Stimulated activated CD4-positive, alpha-beta T cell treated with anti-CD3 and anti-CD28 coated beads, Interleukin-4, amount 100 ng/mL, for 4 hours (primary cell): ENCODE measurements at regions not wholly inside any gene's neighbourhood (a gene's known extent, or its start where the extent isn't known, plus 50 kb on each side); places are given as distances from the start of the nearest gene placed in this dataset.
"Not testable (repeated sequence)": the region's sequence is repeated elsewhere in the genome, so short reads cannot be mapped to it uniquely, and the experiment has no call there.

ENCODE experiments used
- DNase-seq, 2 experiments: peaks; one replicate each; pipeline ENCODE4 v3.0.0-alpha.2; 2020

DNA sequence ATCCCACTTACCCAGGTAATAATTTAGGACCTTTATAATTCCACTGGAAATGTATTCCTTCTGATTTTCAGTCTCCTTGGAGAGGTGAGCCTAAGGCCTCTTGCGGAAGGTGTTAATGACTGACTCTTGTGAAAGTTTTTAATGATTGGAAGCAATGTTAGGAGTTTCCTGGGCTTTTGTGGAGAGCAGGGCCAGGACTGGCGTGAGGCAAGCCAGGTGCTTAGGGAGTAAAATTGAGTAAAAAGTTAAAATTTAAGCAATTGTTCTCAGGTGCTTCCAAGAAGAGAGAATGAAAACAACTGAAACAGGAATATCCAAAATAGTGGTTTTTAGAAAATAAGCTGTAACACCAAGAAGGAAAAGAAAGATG is 130.6 kb upstream of the TGFBR2 start:
- DNase-seq = no peak

- no peak for DNase-seq
Observed at GRCh38 chr3:30476368-30477084, 129.9 kb upstream of the TGFBR2 start.

DNA sequence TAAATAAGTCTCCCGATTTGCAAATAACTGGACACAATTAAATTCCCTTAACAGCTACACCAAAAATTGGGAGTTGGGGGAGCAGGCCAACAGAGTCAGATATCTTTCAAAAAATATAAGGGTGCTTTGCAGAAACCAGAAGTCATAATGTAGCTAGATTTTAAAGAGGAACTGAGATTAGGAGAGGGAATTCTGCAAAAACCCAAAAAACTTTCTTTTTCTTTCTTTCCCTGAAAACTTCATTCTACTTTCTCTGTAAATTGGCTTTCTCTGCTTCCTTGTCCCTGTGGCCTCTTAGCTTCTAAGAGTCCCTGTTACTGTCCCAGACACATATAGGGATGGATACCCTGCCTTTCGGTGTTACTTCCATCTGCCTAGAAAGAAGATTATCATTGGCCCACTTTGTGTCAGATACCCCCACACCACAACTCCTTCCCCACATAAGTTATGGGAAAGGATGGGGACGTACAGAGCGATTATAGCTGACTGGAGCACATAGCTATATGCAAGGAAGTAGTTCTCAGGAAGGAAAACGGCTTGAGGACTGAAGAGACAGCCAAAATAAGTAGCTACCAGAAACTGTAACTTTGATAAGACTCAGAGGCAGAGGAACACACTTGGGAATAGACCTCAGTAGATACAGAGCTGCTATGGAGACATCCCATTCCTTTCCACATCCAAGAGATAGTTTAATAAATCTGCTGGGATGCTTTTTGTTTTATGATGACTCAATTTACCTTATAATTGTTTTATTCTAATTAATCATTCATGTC is 129.1 kb upstream of the TGFBR2 start:
- DNase-seq = no peak

GRCh38 chr3:30479737-30480136 is 126.7 kb upstream of the TGFBR2 start:
- DNase-seq = not testable (repeated sequence)

DNA sequence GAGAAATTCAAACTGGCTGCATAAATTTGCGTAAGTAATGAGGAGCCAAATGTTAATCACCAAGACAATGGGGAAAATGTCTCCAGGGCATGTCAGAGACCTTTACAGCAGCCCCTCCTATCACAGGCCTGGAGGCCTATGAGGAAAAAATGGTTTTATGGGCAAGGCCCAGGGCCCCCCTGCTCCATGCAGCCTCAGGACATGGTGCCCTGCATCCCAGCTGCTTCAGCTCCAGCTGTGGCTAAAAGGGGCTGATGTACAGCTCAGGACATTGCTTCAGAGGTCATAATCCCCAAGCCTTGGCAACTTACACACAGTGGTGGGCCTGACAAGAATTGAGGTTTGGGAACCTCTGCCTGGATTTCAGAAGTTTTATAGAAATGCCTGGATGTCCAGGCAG is 126.2 kb upstream of the TGFBR2 start:
- DNase-seq = not testable (repeated sequence)

- no peak for DNase-seq
Observed at GRCh38 chr3:30480587-30480986, 125.8 kb upstream of the TGFBR2 start.

DNA sequence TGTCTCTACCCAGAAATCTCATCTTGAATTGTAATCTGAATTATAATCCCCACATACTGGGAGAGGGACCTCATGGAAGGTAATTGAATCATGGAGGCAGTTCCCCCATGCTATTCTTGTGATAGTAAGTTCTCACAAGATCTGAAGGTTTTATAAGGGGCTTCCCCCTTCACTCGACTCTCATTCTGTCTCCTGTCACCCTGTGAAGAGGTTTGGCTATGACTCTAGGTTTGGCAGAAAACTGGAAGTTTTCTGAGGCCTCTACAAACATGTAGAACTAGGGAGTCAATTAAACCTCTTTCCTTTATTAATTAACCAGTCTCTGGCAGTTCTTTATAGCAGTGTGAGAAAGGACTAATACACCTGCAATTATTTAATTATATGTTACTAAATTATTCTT is 125.2 kb upstream of the TGFBR2 start:
- no peak for DNase-seq

GRCh38 chr3:30484229-30484628 is 122.2 kb upstream of the TGFBR2 start:
- not testable (repeated sequence) for DNase-seq

- DNase-seq = no peak
Observed at GRCh38 chr3:30486368-30486767, 120.0 kb upstream of the TGFBR2 start.

- no peak for DNase-seq
Observed at GRCh38 chr3:30488070-30488756, 118.2 kb upstream of the TGFBR2 start.

DNA sequence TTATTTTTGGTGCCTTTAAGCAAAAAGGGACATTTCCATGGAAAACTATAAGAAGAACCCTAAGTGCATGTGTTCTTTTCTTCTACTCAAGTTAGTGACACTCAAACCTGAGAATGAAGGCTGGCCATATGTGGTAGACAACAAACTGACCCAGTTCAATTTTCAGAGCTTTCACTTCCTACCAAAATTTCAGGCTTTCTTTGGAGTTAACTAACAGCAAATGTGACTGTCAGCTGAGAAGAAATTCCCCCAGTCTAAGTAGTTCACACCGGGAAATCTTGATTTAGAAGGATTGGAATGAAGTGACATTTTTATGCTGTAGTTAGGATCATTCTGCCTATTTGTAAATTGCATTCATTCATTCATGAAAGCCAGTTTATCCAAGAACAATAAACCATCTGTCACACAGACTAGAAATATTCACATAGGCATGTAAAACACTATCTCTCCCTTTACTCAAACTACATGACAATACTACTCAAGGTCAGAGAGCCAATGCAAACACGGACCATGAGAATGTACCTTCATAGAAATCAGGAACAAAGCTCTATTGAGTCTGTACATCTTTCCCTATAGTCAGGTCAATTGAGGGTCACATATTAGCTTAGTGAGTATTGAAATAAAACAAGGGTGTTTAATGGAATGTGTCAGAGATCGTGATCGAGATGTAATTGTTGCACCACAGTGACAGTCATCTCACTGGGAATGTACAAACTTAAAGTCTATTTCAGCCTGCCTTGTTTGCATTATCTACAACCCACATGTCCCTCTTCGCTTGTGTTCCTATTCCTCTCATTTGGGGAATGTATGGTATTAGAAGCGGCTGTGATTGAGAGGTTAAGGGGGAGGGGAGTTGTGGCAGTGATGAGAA is 113.8 kb upstream of the TGFBR2 start:
- no peak for DNase-seq

- DNase-seq = no peak
Observed at GRCh38 chr3:30493911-30494311, 112.5 kb upstream of the TGFBR2 start.

- no peak for DNase-seq
Observed at GRCh38 chr3:30495172-30496065, 111.0 kb upstream of the TGFBR2 start.

- DNase-seq = no peak
Observed at GRCh38 chr3:30496066-30496966, 110.1 kb upstream of the TGFBR2 start.

DNA sequence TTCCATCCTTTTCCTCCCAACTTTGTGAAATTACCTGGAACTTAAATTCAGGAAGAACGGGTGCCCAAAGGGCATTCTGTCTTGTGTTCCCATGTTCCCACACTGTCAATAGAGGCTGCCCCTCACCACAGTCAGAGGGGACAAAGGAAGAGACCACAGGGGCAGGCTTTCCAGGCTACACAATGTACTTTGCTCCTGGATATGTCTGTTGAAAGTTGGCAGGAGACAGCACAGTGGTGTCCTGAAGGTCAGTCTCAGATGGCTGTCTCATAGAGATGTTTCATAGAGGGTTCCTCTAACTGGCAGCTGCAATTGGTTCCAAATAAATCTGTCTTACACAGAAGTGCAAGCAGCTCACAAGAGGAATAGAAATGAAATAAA is 107.8 kb upstream of the TGFBR2 start:
- no peak for DNase-seq

DNA sequence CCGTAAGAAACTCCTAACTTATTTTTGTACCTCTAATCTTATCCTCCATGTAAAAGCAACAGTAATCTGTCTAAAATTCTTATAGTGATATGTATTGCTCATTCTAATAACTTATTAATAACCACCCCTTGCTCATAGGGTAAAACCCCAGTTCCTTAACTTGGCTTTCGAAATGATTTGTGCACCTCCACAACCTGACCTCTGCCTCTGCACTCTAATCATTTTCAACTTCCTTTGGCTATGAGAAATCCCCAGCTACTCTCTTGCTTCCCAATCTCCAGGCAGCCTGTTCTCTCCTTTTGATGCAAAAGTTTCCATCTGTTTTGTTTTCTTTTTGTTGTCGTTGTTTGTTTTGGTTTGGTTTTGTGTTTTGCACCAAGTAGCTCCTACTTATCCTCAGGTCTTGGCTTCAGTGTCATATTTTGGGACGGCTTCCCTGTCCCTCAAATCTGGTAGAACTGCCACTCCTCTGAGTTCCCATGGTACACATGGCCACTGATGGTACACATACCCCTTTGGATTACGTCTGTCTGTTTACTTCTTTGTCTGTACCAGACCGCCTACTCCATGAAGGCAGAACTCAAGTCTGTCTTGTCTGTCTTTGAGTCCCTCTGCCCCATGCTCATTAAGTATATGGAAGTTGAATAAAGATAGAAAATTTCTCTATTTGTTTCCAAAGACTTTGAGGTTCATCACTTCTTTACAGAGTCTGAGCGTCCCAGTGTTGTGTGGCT is 105.6 kb upstream of the TGFBR2 start:
- no peak for DNase-seq

- no peak for DNase-seq
Observed at GRCh38 chr3:30501526-30501925, 104.9 kb upstream of the TGFBR2 start.

- DNase-seq = no peak
Observed at GRCh38 chr3:30502051-30502741, 104.2 kb upstream of the TGFBR2 start.

DNA sequence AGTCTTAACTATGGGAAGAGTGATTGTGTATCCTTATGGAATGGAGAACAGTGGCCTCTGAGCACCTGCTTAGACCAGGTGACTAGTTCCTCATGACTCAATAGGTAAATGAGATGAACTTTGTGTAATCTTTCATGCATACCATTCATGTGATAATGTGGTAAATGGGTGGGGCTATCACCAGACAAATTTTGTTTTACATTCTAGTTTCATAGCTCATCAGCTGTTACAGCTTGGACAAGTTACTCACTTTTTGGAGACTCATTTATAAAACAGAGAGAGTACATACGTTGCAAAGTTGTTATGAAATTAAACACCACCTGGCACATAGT is 103.7 kb upstream of the TGFBR2 start:
- no peak for DNase-seq

GRCh38 chr3:30503446-30503845 is 103.0 kb upstream of the TGFBR2 start:
- DNase-seq = no peak
